ENCODE measurements at regions not wholly inside any gene's neighbourhood (a gene's known extent, or its start where the extent isn't known, plus 50 kb on each side); places are given as distances from the start of the nearest gene placed in this dataset.

DNA sequence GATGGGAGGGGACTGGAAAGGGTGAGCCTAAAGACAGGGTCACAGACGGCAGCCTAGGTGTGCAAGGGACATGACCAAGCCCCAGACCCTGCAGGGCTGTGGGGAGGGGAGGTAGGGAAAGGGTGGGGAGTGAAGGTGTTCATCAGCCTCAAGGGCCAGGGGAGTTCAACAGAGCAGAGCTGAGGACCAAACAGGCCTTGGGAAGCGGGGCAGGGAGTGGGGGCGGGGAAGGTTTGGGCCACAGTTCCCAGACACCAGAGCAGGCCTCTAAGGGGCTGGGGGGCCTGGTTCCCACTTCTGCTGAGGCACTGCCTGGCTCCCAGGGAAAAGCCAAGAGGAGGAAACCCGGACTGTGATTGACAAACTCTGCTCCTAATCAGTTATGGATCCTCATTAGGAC, 456.3 kb downstream of the MATN1 start:
- TF ChIP-seq, protein P1, sequence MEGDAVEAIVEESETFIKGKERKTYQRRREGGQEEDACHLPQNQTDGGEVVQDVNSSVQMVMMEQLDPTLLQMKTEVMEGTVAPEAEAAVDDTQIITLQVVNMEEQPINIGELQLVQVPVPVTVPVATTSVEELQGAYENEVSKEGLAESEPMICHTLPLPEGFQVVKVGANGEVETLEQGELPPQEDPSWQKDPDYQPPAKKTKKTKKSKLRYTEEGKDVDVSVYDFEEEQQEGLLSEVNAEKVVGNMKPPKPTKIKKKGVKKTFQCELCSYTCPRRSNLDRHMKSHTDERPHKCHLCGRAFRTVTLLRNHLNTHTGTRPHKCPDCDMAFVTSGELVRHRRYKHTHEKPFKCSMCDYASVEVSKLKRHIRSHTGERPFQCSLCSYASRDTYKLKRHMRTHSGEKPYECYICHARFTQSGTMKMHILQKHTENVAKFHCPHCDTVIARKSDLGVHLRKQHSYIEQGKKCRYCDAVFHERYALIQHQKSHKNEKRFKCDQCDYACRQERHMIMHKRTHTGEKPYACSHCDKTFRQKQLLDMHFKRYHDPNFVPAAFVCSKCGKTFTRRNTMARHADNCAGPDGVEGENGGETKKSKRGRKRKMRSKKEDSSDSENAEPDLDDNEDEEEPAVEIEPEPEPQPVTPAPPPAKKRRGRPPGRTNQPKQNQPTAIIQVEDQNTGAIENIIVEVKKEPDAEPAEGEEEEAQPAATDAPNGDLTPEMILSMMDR (IDR thresholded peaks at IDR 0.05): no peak
- no peak for TF ChIP-seq POLR2A (IDR thresholded peaks at IDR 0.05)
- no peak for TF ChIP-seq EP300 (IDR thresholded peaks at IDR 0.05)

All from upper lobe of left lung (tissue), 4 donors.